ENCODE measurements at regions not wholly inside any gene's neighbourhood (a gene's known extent, or its start where the extent isn't known, plus 50 kb on each side); places are given as distances from the start of the nearest gene placed in this dataset.
"Not testable (repeated sequence)": the region's sequence is repeated elsewhere in the genome, so short reads cannot be mapped to it uniquely, and the experiment has no call there.

DNA sequence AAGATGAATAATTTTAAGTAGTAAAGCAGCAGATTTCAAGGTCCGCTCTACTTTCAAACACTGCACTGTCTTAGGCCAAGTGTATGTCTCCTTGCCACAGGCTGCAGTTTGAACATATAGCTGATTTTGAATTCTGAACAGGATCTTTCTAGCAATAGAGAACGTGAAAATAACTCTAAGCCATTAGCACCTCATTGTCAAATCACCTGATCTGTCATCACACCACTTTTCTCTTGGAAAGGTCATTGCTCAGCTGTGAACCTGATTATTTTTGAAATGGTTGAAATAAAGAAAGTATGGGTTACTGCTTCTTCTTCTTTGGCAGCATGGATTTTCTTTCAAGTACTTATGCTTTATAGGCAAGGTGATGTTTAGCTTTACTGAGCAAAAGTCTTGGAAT is 357.0 kb upstream of the RORB start:
- DNase-seq (no peak), ATAC-seq (no peak)
- no peaks in the 10 kb centered on the region for H3K27me3 ChIP-seq
- TF ChIP-seq POLR2A (IDR thresholded peaks at IDR 0.05) = no peak
- TF ChIP-seq, protein P1, sequence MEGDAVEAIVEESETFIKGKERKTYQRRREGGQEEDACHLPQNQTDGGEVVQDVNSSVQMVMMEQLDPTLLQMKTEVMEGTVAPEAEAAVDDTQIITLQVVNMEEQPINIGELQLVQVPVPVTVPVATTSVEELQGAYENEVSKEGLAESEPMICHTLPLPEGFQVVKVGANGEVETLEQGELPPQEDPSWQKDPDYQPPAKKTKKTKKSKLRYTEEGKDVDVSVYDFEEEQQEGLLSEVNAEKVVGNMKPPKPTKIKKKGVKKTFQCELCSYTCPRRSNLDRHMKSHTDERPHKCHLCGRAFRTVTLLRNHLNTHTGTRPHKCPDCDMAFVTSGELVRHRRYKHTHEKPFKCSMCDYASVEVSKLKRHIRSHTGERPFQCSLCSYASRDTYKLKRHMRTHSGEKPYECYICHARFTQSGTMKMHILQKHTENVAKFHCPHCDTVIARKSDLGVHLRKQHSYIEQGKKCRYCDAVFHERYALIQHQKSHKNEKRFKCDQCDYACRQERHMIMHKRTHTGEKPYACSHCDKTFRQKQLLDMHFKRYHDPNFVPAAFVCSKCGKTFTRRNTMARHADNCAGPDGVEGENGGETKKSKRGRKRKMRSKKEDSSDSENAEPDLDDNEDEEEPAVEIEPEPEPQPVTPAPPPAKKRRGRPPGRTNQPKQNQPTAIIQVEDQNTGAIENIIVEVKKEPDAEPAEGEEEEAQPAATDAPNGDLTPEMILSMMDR (IDR thresholded peaks at IDR 0.05) = no peak
- intact Hi-C loops (cut with DNase I) = no loop called here
- H3K9me3 ChIP-seq = no peaks in the 10 kb centered on the region
- H3K4me1 ChIP-seq = no peaks in the 10 kb centered on the region
- 66% methylated on average over 2 of the region's 2 CpGs for WGBS (ENCODE audit: insufficient coverage, low coverage, low lambda C conversion rate, missing lambda C conversion rate)
- H3K36me3 ChIP-seq = no peaks in the 10 kb centered on the region
- no peak overlapping the region for H3K4me3 ChIP-seq
- H3K27ac ChIP-seq = no peak overlapping the region

DNA sequence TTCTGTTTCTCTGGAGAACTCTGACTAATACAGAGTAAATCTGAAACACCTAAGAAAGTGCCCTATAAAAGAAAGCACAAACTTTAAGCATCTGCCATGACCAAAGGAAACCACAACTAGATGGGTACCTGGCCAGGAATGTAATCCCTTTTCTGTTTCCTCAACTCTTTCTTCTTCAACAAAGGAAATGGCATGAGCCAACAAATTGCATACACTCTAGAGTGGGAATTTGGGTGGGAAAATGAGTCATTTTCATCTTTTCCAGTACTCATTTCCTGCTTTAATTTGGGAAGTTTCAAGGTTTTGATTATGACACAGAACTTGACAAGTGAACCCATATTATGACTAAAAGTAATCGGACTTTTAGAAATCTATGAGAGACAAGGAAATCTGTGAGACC is 349.2 kb upstream of the RORB start:
- Histone ChIP-seq H3K27me3 (no peaks in the 10 kb centered on the region), H3K36me3 (no peaks in the 10 kb centered on the region), H3K4me3 (no peak overlapping the region), H3K27ac (no peak overlapping the region), H3K9me3 (no peaks in the 10 kb centered on the region), H3K4me1 (no peaks in the 10 kb centered on the region)
- intact Hi-C loops (cut with DNase I) = no loop called here
- TF ChIP-seq, protein P1 (IDR thresholded peaks at IDR 0.05) = no peak
- no peak for TF ChIP-seq POLR2A (IDR thresholded peaks at IDR 0.05)
- 75% methylated on average over 1 of the region's 1 CpG for WGBS (ENCODE audit: insufficient coverage, low coverage, low lambda C conversion rate, missing lambda C conversion rate)
- ATAC-seq = no peak
- DNase-seq = no peak

DNA sequence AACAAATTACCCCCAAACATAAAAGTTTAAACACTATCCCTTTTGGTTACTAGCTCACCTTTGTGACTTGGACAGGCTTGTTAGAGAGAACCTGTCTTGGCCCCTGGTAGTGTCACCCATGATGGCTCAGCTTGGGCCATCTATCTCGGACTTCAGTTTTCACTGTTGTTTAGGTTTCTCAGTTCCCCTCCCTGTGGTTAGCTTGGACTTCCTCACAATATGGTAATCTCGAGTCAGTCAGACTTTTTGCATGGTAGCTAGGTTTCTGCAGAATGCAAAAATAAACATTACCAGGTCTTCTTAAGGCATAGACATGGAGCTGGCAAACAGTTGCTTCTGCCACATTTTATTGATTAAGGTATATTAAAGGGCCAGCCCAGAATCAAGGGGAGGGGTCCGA is 324.3 kb upstream of the RORB start:
- WGBS (ENCODE audit: insufficient coverage, low coverage, low lambda C conversion rate, missing lambda C conversion rate) = 60% methylated on average over 3 of the region's 3 CpGs
- DNase-seq (no peak), ATAC-seq (no peak)
- TF ChIP-seq POLR2A (IDR thresholded peaks at IDR 0.05) = no peak
- TF ChIP-seq, protein P1 (IDR thresholded peaks at IDR 0.05) = no peak
- Histone ChIP-seq H3K27ac (no peak overlapping the region), H3K36me3 (no peaks in the 10 kb centered on the region), H3K4me1 (no peaks in the 10 kb centered on the region), H3K27me3 (no peaks in the 10 kb centered on the region), H3K4me3 (no peak overlapping the region), H3K9me3 (no peaks in the 10 kb centered on the region)
- intact Hi-C loops (cut with DNase I) = no loop called here

DNA sequence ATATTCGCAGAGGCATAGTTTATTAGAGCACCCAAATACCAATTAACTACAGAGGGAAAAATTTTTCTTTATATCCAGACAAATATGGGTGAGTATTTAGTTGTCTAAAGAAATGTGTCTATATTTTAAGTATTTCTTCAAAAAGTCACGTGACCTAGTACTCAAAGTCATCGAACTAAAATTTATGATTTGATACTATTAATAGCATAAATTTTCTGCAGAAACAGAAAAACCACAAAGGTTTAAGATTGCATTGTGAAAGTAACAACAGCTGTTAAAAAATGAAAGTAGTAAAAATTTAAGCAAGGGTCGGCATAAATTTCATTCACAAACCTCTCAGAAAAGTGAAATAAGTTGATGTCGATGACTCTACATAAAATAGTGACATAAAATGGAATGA is 323.9 kb upstream of the RORB start:
- ATAC-seq (no peak), DNase-seq (no peak)
- no peak for TF ChIP-seq POLR2A (IDR thresholded peaks at IDR 0.05)
- TF ChIP-seq, protein P1 (IDR thresholded peaks at IDR 0.05) = no peak
- H3K27me3 ChIP-seq = no peaks in the 10 kb centered on the region
- H3K27ac ChIP-seq = no peak overlapping the region
- H3K4me1 ChIP-seq = no peaks in the 10 kb centered on the region
- no peaks in the 10 kb centered on the region for H3K36me3 ChIP-seq
- intact Hi-C loops (cut with DNase I) = no loop called here
- H3K9me3 ChIP-seq = no peaks in the 10 kb centered on the region
- WGBS (ENCODE audit: insufficient coverage, low coverage, low lambda C conversion rate, missing lambda C conversion rate) = 64% methylated on average over 5 of the region's 5 CpGs
- H3K4me3 ChIP-seq = no peak overlapping the region

DNA sequence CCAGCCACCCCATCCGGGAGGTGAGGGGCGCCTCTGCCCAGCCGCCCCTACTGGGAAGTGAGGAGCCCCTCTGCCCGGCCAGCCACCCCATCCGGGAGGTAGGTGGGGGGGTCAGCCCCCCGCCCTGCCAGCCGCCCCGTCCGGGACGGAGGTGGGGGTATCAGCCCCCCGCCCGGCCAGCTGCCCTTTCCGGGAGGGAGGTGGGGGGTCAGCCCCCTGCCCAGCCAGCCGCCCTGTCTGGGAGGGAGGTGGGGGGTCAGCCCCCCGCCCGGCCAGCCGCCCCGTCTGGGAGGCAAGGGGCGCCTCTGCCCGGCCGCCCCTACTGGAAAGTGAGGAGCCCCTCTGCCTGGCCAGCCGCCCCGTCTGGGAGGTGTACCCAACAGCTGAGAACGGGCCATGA is 299.4 kb upstream of the RORB start:
- H3K9me3 ChIP-seq; H3K27me3 ChIP-seq; H3K4me3 ChIP-seq; intact Hi-C loops (cut with DNase I); H3K27ac ChIP-seq; H3K4me1 ChIP-seq; ATAC-seq; DNase-seq; H3K36me3 ChIP-seq: not testable (repeated sequence)
- WGBS (ENCODE audit: insufficient coverage, low coverage, low lambda C conversion rate, missing lambda C conversion rate) = 99% methylated on average over 10 of the region's 24 CpGs
